ENCODE measurements at regions not wholly inside any gene's neighbourhood (a gene's known extent, or its start where the extent isn't known, plus 50 kb on each side); places are given as distances from the start of the nearest gene placed in this dataset.

DNA sequence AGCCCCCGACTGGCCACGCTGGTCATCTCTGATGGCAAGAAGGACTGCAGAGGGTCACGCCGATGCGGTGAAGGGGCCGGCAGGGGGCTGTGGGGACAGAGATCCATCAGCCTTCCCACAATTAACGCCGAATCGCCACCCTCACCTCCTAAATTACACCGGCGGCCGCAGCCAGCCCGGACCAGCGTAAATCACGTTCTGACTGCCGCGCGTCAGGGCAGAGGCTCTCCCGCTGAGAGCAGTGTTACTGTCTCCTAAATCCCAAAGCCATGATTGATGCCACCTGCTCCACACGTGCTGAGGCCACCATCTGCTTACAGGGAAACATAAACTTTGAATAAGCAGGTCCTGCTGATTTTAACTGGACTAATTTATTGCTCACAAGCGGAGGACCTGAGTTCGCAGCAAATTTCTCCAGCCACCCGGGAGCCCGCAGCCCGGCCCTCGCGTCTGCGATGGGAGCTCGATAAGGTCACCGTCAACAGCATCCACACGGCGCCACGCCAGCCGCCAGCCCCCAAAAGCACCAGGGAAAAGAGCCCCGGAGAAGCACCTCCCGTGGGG, 127.3 kb upstream of the NKX1-1 start:
- no peaks in the 10 kb centered on the region for H3K4me1 ChIP-seq (ENCODE audit: control insufficient read depth, insufficient read depth, low read length, poor library complexity, severe bottlenecking)
- H3K4me3 ChIP-seq (ENCODE audit: extremely low read depth, insufficient read depth, low read length, poor library complexity, severe bottlenecking), result no peak overlapping the region
- no peak overlapping the region for H3K27ac ChIP-seq (ENCODE audit: low read depth, low read length, severe bottlenecking)
- H3K36me3 ChIP-seq (ENCODE audit: control insufficient read depth, insufficient read depth, low read length), result no peaks in the 10 kb centered on the region
- WGBS, 2 experiments (ENCODE audit: insufficient coverage in 2 of 2), result 87 to 89% methylated on average over 34 to 36 of the region's 36 CpGs
- H3K9me3 ChIP-seq (ENCODE audit: control insufficient read depth, low read length), result no peaks in the 10 kb centered on the region

GRCh38 chr4:1532549-1533395, 126.5 kb upstream of the NKX1-1 start:
- 89 to 90% methylated on average over 33 to 42 of the region's 44 CpGs for WGBS, 2 experiments (ENCODE audit: insufficient coverage in 2 of 2)
- no peaks in the 10 kb centered on the region for H3K4me1 ChIP-seq (ENCODE audit: control insufficient read depth, insufficient read depth, low read length, poor library complexity, severe bottlenecking)

GRCh38 chr4:1531683-1532548, 125.7 kb upstream of the NKX1-1 start:
- H3K27ac ChIP-seq (ENCODE audit: low read depth, low read length, severe bottlenecking), result no peak overlapping the region
- H3K4me3 ChIP-seq (ENCODE audit: extremely low read depth, insufficient read depth, low read length, poor library complexity, severe bottlenecking), result no peak overlapping the region
- 92 to 93% methylated on average over 14 to 17 of the region's 22 CpGs for WGBS, 2 experiments (ENCODE audit: insufficient coverage in 2 of 2)
- H3K9me3 ChIP-seq (ENCODE audit: control insufficient read depth, low read length), result no peaks in the 10 kb centered on the region
- no peaks in the 10 kb centered on the region for H3K4me1 ChIP-seq (ENCODE audit: control insufficient read depth, insufficient read depth, low read length, poor library complexity, severe bottlenecking)
- H3K36me3 ChIP-seq (ENCODE audit: control insufficient read depth, insufficient read depth, low read length), result no peaks in the 10 kb centered on the region

More at GRCh38 chr4:1532549-1533395, 126.5 kb upstream of the NKX1-1 start:
- no peaks in the 10 kb centered on the region for H3K9me3 ChIP-seq (ENCODE audit: control insufficient read depth, low read length)
- no peak overlapping the region for H3K27ac ChIP-seq (ENCODE audit: low read depth, low read length, severe bottlenecking)
- H3K4me3 ChIP-seq (ENCODE audit: extremely low read depth, insufficient read depth, low read length, poor library complexity, severe bottlenecking), result no peak overlapping the region
- H3K36me3 ChIP-seq (ENCODE audit: control insufficient read depth, insufficient read depth, low read length), result no peaks in the 10 kb centered on the region

GRCh38 chr4:1530356-1530755, 124.1 kb upstream of the NKX1-1 start:
- 78 to 84% methylated on average over 10 to 13 of the region's 13 CpGs for WGBS, 2 experiments (ENCODE audit: insufficient coverage in 2 of 2)
- Histone ChIP-seq H3K36me3 (ENCODE audit: control insufficient read depth, insufficient read depth, low read length) (no peaks in the 10 kb centered on the region), H3K27ac (ENCODE audit: low read depth, low read length, severe bottlenecking) (no peak overlapping the region), H3K9me3 (ENCODE audit: control insufficient read depth, low read length) (no peaks in the 10 kb centered on the region), H3K4me1 (ENCODE audit: control insufficient read depth, insufficient read depth, low read length, poor library complexity, severe bottlenecking) (no peaks in the 10 kb centered on the region), H3K4me3 (ENCODE audit: extremely low read depth, insufficient read depth, low read length, poor library complexity, severe bottlenecking) (no peak overlapping the region)

DNA sequence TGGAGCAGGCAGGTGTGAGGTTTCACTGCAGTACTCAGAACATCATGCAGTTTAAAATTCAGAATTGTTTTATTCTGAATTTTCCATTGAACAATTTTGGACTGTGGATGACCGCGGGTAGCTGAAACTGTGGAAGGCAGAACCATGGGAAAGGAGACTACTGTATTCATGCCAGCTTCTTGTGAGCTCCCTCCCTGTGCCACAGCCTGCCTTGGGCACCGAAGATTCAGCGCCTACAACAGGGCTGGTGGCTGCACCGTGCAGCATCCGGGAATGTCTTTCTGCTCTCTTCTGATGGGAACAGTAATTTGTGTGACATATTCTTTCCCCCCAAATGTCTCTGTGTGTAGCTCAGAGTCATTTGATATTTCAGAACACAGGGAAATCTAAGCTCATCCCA, 118.5 kb upstream of the NKX1-1 start:
- H3K9me3 ChIP-seq (ENCODE audit: control insufficient read depth, low read length), result no peaks in the 10 kb centered on the region
- no peaks in the 10 kb centered on the region for H3K4me1 ChIP-seq (ENCODE audit: control insufficient read depth, insufficient read depth, low read length, poor library complexity, severe bottlenecking)
- no peaks in the 10 kb centered on the region for H3K36me3 ChIP-seq (ENCODE audit: control insufficient read depth, insufficient read depth, low read length)
- no peak overlapping the region for H3K4me3 ChIP-seq (ENCODE audit: extremely low read depth, insufficient read depth, low read length, poor library complexity, severe bottlenecking)
- H3K27ac ChIP-seq (ENCODE audit: low read depth, low read length, severe bottlenecking), result no peak overlapping the region
- WGBS, 2 experiments (ENCODE audit: insufficient coverage in 2 of 2), result 86 to 87% methylated on average over 5 to 6 of the region's 6 CpGs

DNA sequence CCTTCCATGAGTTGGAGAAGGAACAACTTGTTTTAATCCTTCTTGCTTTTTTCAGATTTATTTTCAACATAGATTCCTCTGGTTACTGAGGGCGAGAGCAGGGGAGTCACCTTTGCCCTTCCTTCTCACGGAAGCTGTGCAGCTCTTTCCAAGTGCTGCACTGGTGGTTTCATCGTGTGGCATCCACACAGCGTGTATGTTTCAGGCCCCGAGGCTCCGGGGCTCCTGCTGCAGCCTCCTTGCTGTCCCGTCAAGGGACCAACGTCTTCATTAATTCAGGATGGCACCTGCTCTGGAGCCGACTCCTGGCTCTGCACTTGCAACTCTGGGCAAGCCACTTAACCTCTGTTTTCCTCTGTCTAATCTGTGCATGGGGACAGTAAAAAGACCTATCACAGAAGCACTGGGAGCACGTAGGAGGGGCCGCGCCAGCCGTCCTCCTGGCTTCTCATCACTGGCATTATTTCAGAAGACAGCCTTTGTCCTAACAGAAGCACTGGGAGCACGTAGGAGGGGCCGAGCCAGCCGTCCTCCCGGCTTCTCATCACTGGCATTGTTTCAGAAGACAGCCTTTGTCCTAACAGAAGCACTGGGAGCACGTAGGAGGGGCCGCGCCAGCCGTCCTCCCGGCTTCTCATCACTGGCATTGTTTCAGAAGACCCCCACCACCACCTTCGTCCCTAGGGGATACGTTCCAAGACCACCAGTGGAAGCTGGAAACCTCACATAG, 117.8 kb upstream of the NKX1-1 start:
- Histone ChIP-seq H3K4me3 (ENCODE audit: extremely low read depth, insufficient read depth, low read length, poor library complexity, severe bottlenecking) (no peak overlapping the region), H3K4me1 (ENCODE audit: control insufficient read depth, insufficient read depth, low read length, poor library complexity, severe bottlenecking) (no peaks in the 10 kb centered on the region), H3K9me3 (ENCODE audit: control insufficient read depth, low read length) (no peaks in the 10 kb centered on the region), H3K27ac (ENCODE audit: low read depth, low read length, severe bottlenecking) (no peak overlapping the region), H3K36me3 (ENCODE audit: control insufficient read depth, insufficient read depth, low read length) (no peaks in the 10 kb centered on the region)
- 77 to 82% methylated on average over 23 of the region's 24 CpGs for WGBS, 2 experiments (ENCODE audit: insufficient coverage in 2 of 2)

GRCh38 chr4:1523506-1523905, 117.3 kb upstream of the NKX1-1 start:
- Histone ChIP-seq H3K36me3 (ENCODE audit: control insufficient read depth, insufficient read depth, low read length) (no peaks in the 10 kb centered on the region), H3K27ac (ENCODE audit: low read depth, low read length, severe bottlenecking) (no peak overlapping the region), H3K4me1 (ENCODE audit: control insufficient read depth, insufficient read depth, low read length, poor library complexity, severe bottlenecking) (no peaks in the 10 kb centered on the region), H3K9me3 (ENCODE audit: control insufficient read depth, low read length) (no peaks in the 10 kb centered on the region), H3K4me3 (ENCODE audit: extremely low read depth, insufficient read depth, low read length, poor library complexity, severe bottlenecking) (no peak overlapping the region)
- 74 to 80% methylated on average over 3 to 4 of the region's 4 CpGs for WGBS, 2 experiments (ENCODE audit: insufficient coverage in 2 of 2)

GRCh38 chr4:1523033-1523432, 116.8 kb upstream of the NKX1-1 start:
- WGBS, 2 experiments (ENCODE audit: insufficient coverage in 2 of 2), result 86 to 100% methylated on average over 2 to 5 of the region's 5 CpGs

GRCh38 chr4:1522606-1523005, 116.4 kb upstream of the NKX1-1 start:
- Histone ChIP-seq H3K27ac (ENCODE audit: low read depth, low read length, severe bottlenecking) (no peak overlapping the region), H3K4me3 (ENCODE audit: extremely low read depth, insufficient read depth, low read length, poor library complexity, severe bottlenecking) (no peak overlapping the region), H3K9me3 (ENCODE audit: control insufficient read depth, low read length) (no peaks in the 10 kb centered on the region), H3K36me3 (ENCODE audit: control insufficient read depth, insufficient read depth, low read length) (no peaks in the 10 kb centered on the region), H3K4me1 (ENCODE audit: control insufficient read depth, insufficient read depth, low read length, poor library complexity, severe bottlenecking) (no peaks in the 10 kb centered on the region)
- WGBS, 2 experiments (ENCODE audit: insufficient coverage in 2 of 2), result 81 to 90% methylated on average over 5 to 6 of the region's 6 CpGs

More at GRCh38 chr4:1523033-1523432, 116.8 kb upstream of the NKX1-1 start:
- no peaks in the 10 kb centered on the region for H3K4me1 ChIP-seq (ENCODE audit: control insufficient read depth, insufficient read depth, low read length, poor library complexity, severe bottlenecking)
- no peaks in the 10 kb centered on the region for H3K9me3 ChIP-seq (ENCODE audit: control insufficient read depth, low read length)
- H3K4me3 ChIP-seq (ENCODE audit: extremely low read depth, insufficient read depth, low read length, poor library complexity, severe bottlenecking), result no peak overlapping the region
- H3K27ac ChIP-seq (ENCODE audit: low read depth, low read length, severe bottlenecking), result no peak overlapping the region
- H3K36me3 ChIP-seq (ENCODE audit: control insufficient read depth, insufficient read depth, low read length), result no peaks in the 10 kb centered on the region

DNA sequence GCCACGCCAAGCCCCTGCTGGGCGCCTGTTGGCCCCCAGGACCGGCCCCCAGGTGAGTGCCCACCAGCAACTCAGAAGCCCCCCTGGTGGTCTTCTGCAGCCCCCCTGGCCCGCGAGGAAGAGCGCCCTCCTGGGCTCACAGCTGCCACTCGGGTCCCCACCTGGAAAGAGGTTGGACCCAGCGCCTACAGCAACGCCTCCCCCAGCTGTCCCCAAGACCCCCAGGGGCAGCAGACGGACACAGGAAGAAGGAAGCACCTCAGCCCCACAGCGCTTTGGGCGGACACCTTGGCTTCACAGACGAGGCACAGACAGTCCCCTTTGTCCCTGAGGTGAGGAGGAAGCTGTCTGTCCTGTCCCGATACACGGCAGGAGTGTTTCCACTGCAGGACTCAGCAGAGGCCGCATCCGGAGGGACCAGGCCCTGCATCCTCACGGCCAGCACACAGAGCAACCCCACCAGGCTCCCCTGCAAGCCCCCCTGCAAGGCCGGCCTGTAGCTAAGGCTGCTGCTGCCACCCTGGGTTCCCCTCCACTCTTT, 115.6 kb upstream of the NKX1-1 start:
- H3K36me3 ChIP-seq (ENCODE audit: control insufficient read depth, insufficient read depth, low read length), result no peaks in the 10 kb centered on the region
- H3K9me3 ChIP-seq (ENCODE audit: control insufficient read depth, low read length), result no peaks in the 10 kb centered on the region
- H3K4me3 ChIP-seq (ENCODE audit: extremely low read depth, insufficient read depth, low read length, poor library complexity, severe bottlenecking), result no peak overlapping the region
- WGBS, 2 experiments (ENCODE audit: insufficient coverage in 2 of 2), result 85 to 95% methylated on average over 10 to 19 of the region's 19 CpGs
- no peaks in the 10 kb centered on the region for H3K4me1 ChIP-seq (ENCODE audit: control insufficient read depth, insufficient read depth, low read length, poor library complexity, severe bottlenecking)
- no peak overlapping the region for H3K27ac ChIP-seq (ENCODE audit: low read depth, low read length, severe bottlenecking)

Measured in mesodermal cell (in vitro differentiated cells).